Ovary (tissue), 3 donors: ENCODE measurements at regions not wholly inside any gene's neighbourhood (a gene's known extent, or its start where the extent isn't known, plus 50 kb on each side); places are given as distances from the start of the nearest gene placed in this dataset.

ENCODE experiments used
- CTCF ChIP-seq, 3 donors: fragments of 450-650 bp in 2 of 3; fragments of 200-600 bp in 1 of 3; IDR thresholded peaks; one replicate each; pipeline versions ENCODE4 v1.5.1 to v1.8.0; 2016 to 2022; ENCODE audit warnings: antibody characterized with exemption in 3 of 3, mild to moderate bottlenecking in 1 of 3
- EP300 ChIP-seq: sonication (generic); formaldehyde crosslinking; IDR thresholded peaks from one replicate; pipeline ENCODE4 v1.6.1; 2017; ENCODE audit warnings: antibody characterized with exemption
- donor health status: DM: no; HTN: no; CAD: no.

GRCh38 chr5:24320643-24321042 lies 324.1 kb downstream of the CDH10 start:
- TF ChIP-seq CTCF (IDR thresholded peaks at IDR 0.05) (no peak), EP300 (no peak)
